ENCODE measurements at regions not wholly inside any gene's neighbourhood (a gene's known extent, or its start where the extent isn't known, plus 50 kb on each side); places are given as distances from the start of the nearest gene placed in this dataset.

DNA sequence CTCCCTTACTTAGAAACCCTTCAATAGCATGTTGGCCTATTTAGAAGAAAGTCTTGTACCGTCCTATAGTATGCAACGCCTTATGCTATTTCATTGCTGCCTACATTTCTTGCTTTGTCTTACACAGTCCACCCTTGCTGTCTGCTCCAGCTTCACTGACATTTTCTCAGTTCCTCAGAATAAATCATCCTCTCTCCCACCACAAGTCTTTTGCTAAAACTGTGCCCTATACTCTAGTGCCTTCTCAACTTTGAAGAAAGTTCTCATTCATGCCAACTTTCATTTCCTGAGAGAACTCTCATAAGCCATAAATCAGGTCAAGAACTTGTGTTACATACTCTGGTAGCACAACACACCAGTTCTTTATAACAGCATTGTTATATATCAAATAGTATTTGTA lies 54.3 kb upstream of the COL3A1 start:
- no peak for DNase-seq (ENCODE audit: low spot score)

DNA sequence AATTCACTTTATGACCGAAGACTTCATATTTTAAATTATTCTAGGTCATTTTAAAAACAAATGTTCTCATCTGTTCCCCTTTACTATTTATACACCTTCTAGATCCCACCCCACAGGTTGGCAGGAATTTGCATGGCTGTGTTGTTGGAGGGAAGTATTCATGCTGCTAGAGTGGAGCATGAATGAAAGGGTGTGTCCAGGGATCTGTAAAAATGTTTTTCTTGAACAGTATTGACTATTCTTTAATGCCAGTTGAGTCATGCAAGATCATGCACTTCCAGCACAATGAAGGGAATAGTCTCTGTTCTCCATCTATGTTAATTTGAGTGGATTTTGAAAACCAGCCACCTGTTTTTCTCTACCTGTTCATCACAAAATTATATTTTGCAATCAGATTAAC lies 52.0 kb upstream of the COL3A1 start:
- no peak for DNase-seq (ENCODE audit: low spot score)

Data from activated CD4-positive, alpha-beta T cell treated with anti-CD3 and anti-CD28 coated beads, Interleukin-2, Interleukin-4, amounts not matched to agents 100 ng/mL and 50 ng/mL, durations not matched to agents 16 hours and 8 hours (primary cell).